ENCODE measurements at regions not wholly inside any gene's neighbourhood (a gene's known extent, or its start where the extent isn't known, plus 50 kb on each side); places are given as distances from the start of the nearest gene placed in this dataset.

DNA sequence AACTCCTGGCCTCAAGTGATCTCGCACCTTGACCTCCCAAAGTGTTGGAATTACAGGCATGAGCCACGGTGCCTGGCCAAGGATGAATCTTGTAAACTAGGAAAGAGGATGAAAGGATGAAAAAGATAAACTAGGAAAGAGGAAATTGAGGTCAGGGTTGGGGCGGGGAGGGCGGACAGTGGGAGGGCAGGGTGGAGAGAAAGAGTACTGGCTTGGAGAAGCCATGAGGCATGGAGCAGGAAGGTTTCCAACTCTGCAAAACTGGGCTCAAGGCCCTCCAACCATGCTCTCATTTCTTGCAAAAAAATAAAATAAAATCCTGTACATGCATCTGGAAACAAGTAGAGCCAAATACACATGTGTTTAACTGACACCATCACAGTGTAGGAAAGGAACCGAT, 256.6 kb upstream of the SGK1 start:
- TF ChIP-seq, protein P1, sequence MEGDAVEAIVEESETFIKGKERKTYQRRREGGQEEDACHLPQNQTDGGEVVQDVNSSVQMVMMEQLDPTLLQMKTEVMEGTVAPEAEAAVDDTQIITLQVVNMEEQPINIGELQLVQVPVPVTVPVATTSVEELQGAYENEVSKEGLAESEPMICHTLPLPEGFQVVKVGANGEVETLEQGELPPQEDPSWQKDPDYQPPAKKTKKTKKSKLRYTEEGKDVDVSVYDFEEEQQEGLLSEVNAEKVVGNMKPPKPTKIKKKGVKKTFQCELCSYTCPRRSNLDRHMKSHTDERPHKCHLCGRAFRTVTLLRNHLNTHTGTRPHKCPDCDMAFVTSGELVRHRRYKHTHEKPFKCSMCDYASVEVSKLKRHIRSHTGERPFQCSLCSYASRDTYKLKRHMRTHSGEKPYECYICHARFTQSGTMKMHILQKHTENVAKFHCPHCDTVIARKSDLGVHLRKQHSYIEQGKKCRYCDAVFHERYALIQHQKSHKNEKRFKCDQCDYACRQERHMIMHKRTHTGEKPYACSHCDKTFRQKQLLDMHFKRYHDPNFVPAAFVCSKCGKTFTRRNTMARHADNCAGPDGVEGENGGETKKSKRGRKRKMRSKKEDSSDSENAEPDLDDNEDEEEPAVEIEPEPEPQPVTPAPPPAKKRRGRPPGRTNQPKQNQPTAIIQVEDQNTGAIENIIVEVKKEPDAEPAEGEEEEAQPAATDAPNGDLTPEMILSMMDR (IDR thresholded peaks at IDR 0.05), result no peak
- no peak for TF ChIP-seq CHD4 (IDR thresholded peaks at IDR 0.05; ENCODE audit: borderline replicate concordance)
- TF ChIP-seq, protein P2, sequence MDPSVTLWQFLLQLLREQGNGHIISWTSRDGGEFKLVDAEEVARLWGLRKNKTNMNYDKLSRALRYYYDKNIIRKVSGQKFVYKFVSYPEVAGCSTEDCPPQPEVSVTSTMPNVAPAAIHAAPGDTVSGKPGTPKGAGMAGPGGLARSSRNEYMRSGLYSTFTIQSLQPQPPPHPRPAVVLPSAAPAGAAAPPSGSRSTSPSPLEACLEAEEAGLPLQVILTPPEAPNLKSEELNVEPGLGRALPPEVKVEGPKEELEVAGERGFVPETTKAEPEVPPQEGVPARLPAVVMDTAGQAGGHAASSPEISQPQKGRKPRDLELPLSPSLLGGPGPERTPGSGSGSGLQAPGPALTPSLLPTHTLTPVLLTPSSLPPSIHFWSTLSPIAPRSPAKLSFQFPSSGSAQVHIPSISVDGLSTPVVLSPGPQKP (IDR thresholded peaks at IDR 0.05; ENCODE audit: low read depth, low read length), result no peak
- TF ChIP-seq BHLHE40 (IDR thresholded peaks at IDR 0.05; ENCODE audit: low read depth, low read length), result no peak
- TF ChIP-seq POLR2A (IDR thresholded peaks at IDR 0.05; ENCODE audit: low read length), result no peak
- TF ChIP-seq ZNF302 (CRISPR knock-in tag; IDR thresholded peaks at IDR 0.05), result no peak
- TF ChIP-seq RCOR1 (IDR thresholded peaks at IDR 0.05; ENCODE audit: low read depth, low read length), result no peak
